ENCODE measurements at regions not wholly inside any gene's neighbourhood (a gene's known extent, or its start where the extent isn't known, plus 50 kb on each side); places are given as distances from the start of the nearest gene placed in this dataset.

DNA sequence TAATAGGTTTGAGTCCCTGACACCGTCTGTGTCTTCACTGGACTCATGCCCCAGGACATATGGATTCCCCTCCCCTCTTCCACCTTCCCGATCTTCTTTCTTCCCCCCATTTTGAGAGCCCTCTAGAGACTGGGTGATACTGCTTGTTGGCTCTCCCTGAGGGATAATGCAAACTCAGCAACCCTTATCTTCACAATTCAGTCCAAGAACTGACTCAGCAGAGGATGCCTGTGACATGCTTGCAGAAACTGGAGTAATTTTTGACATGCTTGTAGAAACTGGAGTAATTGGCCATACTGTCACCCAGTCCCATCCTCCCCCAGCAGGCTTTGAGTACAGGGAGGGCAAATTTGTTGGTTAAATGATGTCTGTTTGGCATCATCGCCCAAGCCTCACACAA is 127.6 kb upstream of the CTTNBP2NL start:
- no peaks in the 10 kb centered on the region for H3K4me1 ChIP-seq (ENCODE audit: control insufficient read depth, insufficient read depth, low read length)
- CTCF ChIA-PET, result no interaction called here

GRCh38 chr1:112271270-112271669 is 124.7 kb upstream of the CTTNBP2NL start:
- ChIA-PET CTCF (no interaction called here), POLR2A (no interaction called here)
- TF ChIP-seq ZIC2 (tag by site-specific recombination; IDR thresholded peaks at IDR 0.05) (no peak), YY2 (tag by site-specific recombination; IDR thresholded peaks at IDR 0.05) (no peak), ZNF76 (tag by site-specific recombination; IDR thresholded peaks at IDR 0.05; ENCODE audit: borderline replicate concordance, low read depth) (no peak), ZNF549 (tag by site-specific recombination; IDR thresholded peaks at IDR 0.05) (no peak), ZNF792 (tag by site-specific recombination; IDR thresholded peaks at IDR 0.05) (no peak), ZSCAN5A (tag by site-specific recombination; IDR thresholded peaks at IDR 0.05) (no peak), ZBTB21 (tag by site-specific recombination; IDR thresholded peaks at IDR 0.05) (no peak), ZBTB6 (tag by site-specific recombination; IDR thresholded peaks at IDR 0.05) (no peak), ZNF776 (tag by site-specific recombination; IDR thresholded peaks at IDR 0.05; ENCODE audit: borderline replicate concordance) (no peak), ZEB2 (tag by site-specific recombination; IDR thresholded peaks at IDR 0.05) (no peak), ZNF768 (tag by site-specific recombination; IDR thresholded peaks at IDR 0.05) (no peak), ZNF843 (tag by site-specific recombination; IDR thresholded peaks at IDR 0.05) (no peak), BCL11B (tag by site-specific recombination; IDR thresholded peaks at IDR 0.05; ENCODE audit: low read depth) (no peak), ZNF473 (tag by site-specific recombination; IDR thresholded peaks at IDR 0.05) (no peak)
- TF ChIP-seq, protein P1, sequence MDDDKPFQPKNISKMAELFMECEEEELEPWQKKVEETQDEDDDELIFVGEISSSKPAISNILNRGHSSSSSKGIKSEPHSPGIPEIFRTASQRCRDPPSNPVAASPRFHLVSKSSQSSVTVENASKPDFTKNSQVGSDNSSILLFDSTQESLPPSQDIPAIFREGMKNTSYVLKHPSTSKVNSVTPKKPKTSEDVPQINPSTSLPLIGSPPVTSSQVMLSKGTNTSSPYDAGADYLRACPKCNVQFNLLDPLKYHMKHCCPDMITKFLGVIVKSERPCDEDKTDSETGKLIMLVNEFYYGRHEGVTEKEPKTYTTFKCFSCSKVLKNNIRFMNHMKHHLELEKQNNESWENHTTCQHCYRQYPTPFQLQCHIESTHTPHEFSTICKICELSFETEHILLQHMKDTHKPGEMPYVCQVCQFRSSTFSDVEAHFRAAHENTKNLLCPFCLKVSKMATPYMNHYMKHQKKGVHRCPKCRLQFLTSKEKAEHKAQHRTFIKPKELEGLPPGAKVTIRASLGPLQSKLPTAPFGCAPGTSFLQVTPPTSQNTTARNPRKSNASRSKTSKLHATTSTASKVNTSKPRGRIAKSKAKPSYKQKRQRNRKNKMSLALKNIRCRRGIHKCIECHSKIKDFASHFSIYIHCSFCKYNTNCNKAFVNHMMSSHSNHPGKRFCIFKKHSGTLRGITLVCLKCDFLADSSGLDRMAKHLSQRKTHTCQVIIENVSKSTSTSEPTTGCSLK (tag by site-specific recombination; IDR thresholded peaks at IDR 0.05), result no peak
- TF ChIP-seq, protein P2, sequence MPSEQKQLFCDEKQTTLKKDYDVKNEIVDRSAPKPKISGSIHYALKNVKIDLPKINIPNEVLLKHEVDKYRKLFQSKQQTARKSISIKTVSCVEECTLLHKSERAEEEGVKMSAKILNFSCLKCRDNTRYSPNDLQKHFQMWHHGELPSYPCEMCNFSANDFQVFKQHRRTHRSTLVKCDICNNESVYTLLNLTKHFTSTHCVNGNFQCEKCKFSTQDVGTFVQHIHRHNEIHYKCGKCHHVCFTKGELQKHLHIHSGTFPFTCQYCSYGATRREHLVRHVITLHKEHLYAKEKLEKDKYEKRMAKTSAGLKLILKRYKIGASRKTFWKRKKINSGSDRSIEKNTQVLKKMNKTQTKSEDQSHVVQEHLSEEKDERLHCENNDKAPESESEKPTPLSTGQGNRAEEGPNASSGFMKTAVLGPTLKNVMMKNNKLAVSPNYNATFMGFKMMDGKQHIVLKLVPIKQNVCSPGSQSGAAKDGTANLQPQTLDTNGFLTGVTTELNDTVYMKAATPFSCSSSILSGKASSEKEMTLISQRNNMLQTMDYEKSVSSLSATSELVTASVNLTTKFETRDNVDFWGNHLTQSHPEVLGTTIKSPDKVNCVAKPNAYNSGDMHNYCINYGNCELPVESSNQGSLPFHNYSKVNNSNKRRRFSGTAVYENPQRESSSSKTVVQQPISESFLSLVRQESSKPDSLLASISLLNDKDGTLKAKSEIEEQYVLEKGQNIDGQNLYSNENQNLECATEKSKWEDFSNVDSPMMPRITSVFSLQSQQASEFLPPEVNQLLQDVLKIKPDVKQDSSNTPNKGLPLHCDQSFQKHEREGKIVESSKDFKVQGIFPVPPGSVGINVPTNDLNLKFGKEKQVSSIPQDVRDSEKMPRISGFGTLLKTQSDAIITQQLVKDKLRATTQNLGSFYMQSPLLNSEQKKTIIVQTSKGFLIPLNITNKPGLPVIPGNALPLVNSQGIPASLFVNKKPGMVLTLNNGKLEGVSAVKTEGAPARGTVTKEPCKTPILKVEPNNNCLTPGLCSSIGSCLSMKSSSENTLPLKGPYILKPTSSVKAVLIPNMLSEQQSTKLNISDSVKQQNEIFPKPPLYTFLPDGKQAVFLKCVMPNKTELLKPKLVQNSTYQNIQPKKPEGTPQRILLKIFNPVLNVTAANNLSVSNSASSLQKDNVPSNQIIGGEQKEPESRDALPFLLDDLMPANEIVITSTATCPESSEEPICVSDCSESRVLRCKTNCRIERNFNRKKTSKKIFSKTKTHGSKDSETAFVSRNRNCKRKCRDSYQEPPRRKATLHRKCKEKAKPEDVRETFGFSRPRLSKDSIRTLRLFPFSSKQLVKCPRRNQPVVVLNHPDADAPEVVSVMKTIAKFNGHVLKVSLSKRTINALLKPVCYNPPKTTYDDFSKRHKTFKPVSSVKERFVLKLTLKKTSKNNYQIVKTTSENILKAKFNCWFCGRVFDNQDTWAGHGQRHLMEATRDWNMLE (tag by site-specific recombination; conservative IDR thresholded peaks at IDR 0.05; ENCODE audit: low read depth), result no peak
- H3K9me3 ChIP-seq (ENCODE audit: control insufficient read depth, insufficient read depth, low read depth, low read length), result no peaks in the 10 kb centered on the region
- H3K36me3 ChIP-seq (ENCODE audit: control insufficient read depth in 2 of 2, insufficient read depth in 1 of 2, low read length in 2 of 2), result no peaks in the 10 kb centered on the region
- H3K4me1 ChIP-seq (ENCODE audit: control insufficient read depth, insufficient read depth, low read length), result no peaks in the 10 kb centered on the region
- no peak overlapping the region for H3K4me3 ChIP-seq (ENCODE audit: low read depth, low read length)
- H3K27ac ChIP-seq (ENCODE audit: extremely low read depth, low read depth, low read length), result no peak overlapping the region

More for the DNA sequence above, 127.6 kb upstream of the CTTNBP2NL start:
- POLR2A ChIA-PET, result no interaction called here
- Histone ChIP-seq H3K36me3 (ENCODE audit: control insufficient read depth in 2 of 2, insufficient read depth in 1 of 2, low read length in 2 of 2) (no peaks in the 10 kb centered on the region), H3K9me3 (ENCODE audit: control insufficient read depth, insufficient read depth, low read depth, low read length) (no peaks in the 10 kb centered on the region), H3K4me3 (ENCODE audit: low read depth, low read length) (no peak overlapping the region), H3K27ac (ENCODE audit: extremely low read depth, low read depth, low read length) (no peak overlapping the region)
- TF ChIP-seq ZNF785 (tag by site-specific recombination; IDR thresholded peaks at IDR 0.05) (no peak), ZNF121 (tag by site-specific recombination; IDR thresholded peaks at IDR 0.05) (no peak), GLIS2 (tag by site-specific recombination; IDR thresholded peaks at IDR 0.05) (no peak), ZNF514 (tag by site-specific recombination; IDR thresholded peaks at IDR 0.05) (no peak), ZNF391 (tag by site-specific recombination; IDR thresholded peaks at IDR 0.05; ENCODE audit: borderline replicate concordance, low read depth) (no peak), SETDB1 (IDR thresholded peaks at IDR 0.05; ENCODE audit: insufficient read length, low read length) (no peak), ZFP41 (tag by site-specific recombination; IDR thresholded peaks at IDR 0.05; ENCODE audit: borderline replicate concordance) (no peak), ZNF677 (tag by site-specific recombination; IDR thresholded peaks at IDR 0.05) (no peak), ZNF530 (tag by site-specific recombination; IDR thresholded peaks at IDR 0.05; ENCODE audit: low read depth) (no peak), BCL11B (tag by site-specific recombination; IDR thresholded peaks at IDR 0.05; ENCODE audit: low read depth) (no peak), ZNF610 (tag by site-specific recombination; IDR thresholded peaks at IDR 0.05; ENCODE audit: borderline replicate concordance) (no peak), ZNF664 (tag by site-specific recombination; IDR thresholded peaks at IDR 0.05) (no peak), TCF7L2 (IDR thresholded peaks at IDR 0.05; ENCODE audit: borderline replicate concordance, low read depth, low read length) (no peak), ZBTB1 (tag by site-specific recombination; IDR thresholded peaks at IDR 0.05) (no peak)
- TF ChIP-seq, protein P3, sequence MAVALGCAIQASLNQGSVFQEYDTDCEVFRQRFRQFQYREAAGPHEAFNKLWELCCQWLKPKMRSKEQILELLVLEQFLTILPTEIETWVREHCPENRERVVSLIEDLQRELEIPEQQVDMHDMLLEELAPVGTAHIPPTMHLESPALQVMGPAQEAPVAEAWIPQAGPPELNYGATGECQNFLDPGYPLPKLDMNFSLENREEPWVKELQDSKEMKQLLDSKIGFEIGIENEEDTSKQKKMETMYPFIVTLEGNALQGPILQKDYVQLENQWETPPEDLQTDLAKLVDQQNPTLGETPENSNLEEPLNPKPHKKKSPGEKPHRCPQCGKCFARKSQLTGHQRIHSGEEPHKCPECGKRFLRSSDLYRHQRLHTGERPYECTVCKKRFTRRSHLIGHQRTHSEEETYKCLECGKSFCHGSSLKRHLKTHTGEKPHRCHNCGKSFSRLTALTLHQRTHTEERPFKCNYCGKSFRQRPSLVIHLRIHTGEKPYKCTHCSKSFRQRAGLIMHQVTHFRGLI (tag by site-specific recombination; IDR thresholded peaks at IDR 0.05), result no peak

Measured in HEK293 (cell line).